Kidney tubule cell (primary cell): ENCODE measurements at regions not wholly inside any gene's neighbourhood (a gene's known extent, or its start where the extent isn't known, plus 50 kb on each side); places are given as distances from the start of the nearest gene placed in this dataset.
A peak's percentile ranks its signal among the peaks of the same experiment; 100 is the strongest.
"Not testable (repeated sequence)": the region's sequence is repeated elsewhere in the genome, so short reads cannot be mapped to it uniquely, and the experiment has no call there.

ENCODE experiments used
- DNase-seq: peaks from one replicate; pipeline ENCODE4 v3.0.0-alpha.2; 2018; ENCODE audit warnings: low spot score

GRCh38 chr2:16034975-16035746 is 94.8 kb downstream of the MYCN start:
- DNase-seq, result no peak

GRCh38 chr2:16034151-16034974 is 94.0 kb downstream of the MYCN start:
- peak; percentile 9 for DNase-seq

GRCh38 chr2:16033032-16033293 is 92.6 kb downstream of the MYCN start:
- no peak for DNase-seq

GRCh38 chr2:16032282-16033031 is 92.1 kb downstream of the MYCN start:
- no peak for DNase-seq

- DNase-seq, result no peak
Measured at GRCh38 chr2:16031848-16032159, 91.5 kb downstream of the MYCN start.

- DNase-seq, result no peak
Measured at GRCh38 chr2:16031058-16031847, 90.9 kb downstream of the MYCN start.

- DNase-seq, result no peak
Measured at GRCh38 chr2:16030206-16031057, 90.1 kb downstream of the MYCN start.

- DNase-seq, result no peak
Measured at GRCh38 chr2:16028644-16029043, 88.3 kb downstream of the MYCN start.

- no peak for DNase-seq
Measured at GRCh38 chr2:16026816-16027501, 86.6 kb downstream of the MYCN start.

- no peak for DNase-seq
Measured at GRCh38 chr2:16025876-16026640, 85.7 kb downstream of the MYCN start.

- no peak for DNase-seq
Measured at GRCh38 chr2:16025211-16025875, 85.0 kb downstream of the MYCN start.

- DNase-seq, result not testable (repeated sequence)
Measured at GRCh38 chr2:16024628-16025027, 84.3 kb downstream of the MYCN start.

GRCh38 chr2:16023506-16024360 is 83.4 kb downstream of the MYCN start:
- no peak for DNase-seq

GRCh38 chr2:16022548-16023240 is 82.3 kb downstream of the MYCN start:
- DNase-seq, result no peak

GRCh38 chr2:16021611-16022363 is 81.4 kb downstream of the MYCN start:
- DNase-seq, result no peak

GRCh38 chr2:16020389-16021008 is 80.1 kb downstream of the MYCN start:
- DNase-seq, result no peak
